Cardiac muscle cell (in vitro differentiated cells and primary cell): ENCODE measurements at regions not wholly inside any gene's neighbourhood (a gene's known extent, or its start where the extent isn't known, plus 50 kb on each side); places are given as distances from the start of the nearest gene placed in this dataset.

Experiments
- DNase-seq, 2 donors: peaks; one replicate each; pipeline versions ENCODE4 v3.0.0 to v3.0.0-alpha.2; 2010 to 2017; ENCODE audit warnings: low read depth in 1 of 2, low spot score in 1 of 2
- H3K27ac ChIP-seq: fragments of 200-600 bp; sonication (generic); 2 replicates; pipeline ENCODE4 v1.5.1; 2016
- H3K27me3 ChIP-seq: fragments of 200-600 bp; sonication (generic); 2 replicates; pipeline ENCODE4 v1.6.0; 2016; ENCODE audit warnings: control low read depth
- H3K36me3 ChIP-seq: fragments of 200-600 bp; sonication (generic); 2 replicates; pipeline ENCODE4 v1.5.1; 2016; ENCODE audit warnings: control low read depth
- H3K4me1 ChIP-seq: fragments of 200-600 bp; sonication (generic); 2 replicates; pipeline ENCODE4 v1.8.1; 2017; ENCODE audit warnings: low read depth, mild to moderate bottlenecking, mixed run types
- H3K4me3 ChIP-seq: fragments of 200-600 bp; sonication (generic); 2 replicates; pipeline ENCODE4 v1.5.1; 2016; ENCODE audit warnings: mild to moderate bottlenecking
- H3K9me3 ChIP-seq: fragments of 200-600 bp; sonication (generic); 2 replicates; pipeline ENCODE4 v1.5.1; 2017; ENCODE audit warnings: low read depth, mild to moderate bottlenecking, control low read depth
- TF ChIP-seq, protein P1 (sequence below): IDR thresholded peaks from 2 replicates; pipeline ENCODE4 v1.5.1; 2012; ENCODE audit warnings: low read depth, mild to moderate bottlenecking, low read length

DNA sequence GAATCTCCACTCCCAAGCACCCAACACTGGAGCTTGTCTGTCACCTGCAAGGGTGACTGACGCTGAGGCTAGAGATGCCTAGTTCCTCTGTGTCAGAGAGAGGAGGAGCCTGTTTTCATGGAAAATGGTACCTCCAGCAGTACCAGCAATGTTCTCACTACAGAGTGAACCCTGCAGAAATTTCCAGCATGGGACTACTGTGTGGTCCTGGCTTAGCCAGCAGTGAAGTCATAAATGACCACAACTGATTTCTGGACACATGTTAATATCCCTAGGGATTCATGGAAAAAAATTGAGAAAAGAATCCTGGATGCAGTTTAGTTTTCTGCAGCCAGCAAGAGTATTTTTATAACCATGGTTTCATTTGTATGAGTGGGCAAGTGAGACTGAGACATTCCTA is 468.1 kb downstream of the CD83 start:
- no peaks in the 10 kb centered on the region for H3K36me3 ChIP-seq
- no peaks in the 10 kb centered on the region for H3K9me3 ChIP-seq
- H3K4me1 ChIP-seq, result peaks cover 6% of the 10 kb centered on the region
- TF ChIP-seq, protein P1, sequence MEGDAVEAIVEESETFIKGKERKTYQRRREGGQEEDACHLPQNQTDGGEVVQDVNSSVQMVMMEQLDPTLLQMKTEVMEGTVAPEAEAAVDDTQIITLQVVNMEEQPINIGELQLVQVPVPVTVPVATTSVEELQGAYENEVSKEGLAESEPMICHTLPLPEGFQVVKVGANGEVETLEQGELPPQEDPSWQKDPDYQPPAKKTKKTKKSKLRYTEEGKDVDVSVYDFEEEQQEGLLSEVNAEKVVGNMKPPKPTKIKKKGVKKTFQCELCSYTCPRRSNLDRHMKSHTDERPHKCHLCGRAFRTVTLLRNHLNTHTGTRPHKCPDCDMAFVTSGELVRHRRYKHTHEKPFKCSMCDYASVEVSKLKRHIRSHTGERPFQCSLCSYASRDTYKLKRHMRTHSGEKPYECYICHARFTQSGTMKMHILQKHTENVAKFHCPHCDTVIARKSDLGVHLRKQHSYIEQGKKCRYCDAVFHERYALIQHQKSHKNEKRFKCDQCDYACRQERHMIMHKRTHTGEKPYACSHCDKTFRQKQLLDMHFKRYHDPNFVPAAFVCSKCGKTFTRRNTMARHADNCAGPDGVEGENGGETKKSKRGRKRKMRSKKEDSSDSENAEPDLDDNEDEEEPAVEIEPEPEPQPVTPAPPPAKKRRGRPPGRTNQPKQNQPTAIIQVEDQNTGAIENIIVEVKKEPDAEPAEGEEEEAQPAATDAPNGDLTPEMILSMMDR, result no peak
- no peak for DNase-seq
- no peaks in the 10 kb centered on the region for H3K27me3 ChIP-seq
- no peak overlapping the region for H3K4me3 ChIP-seq
- no peak overlapping the region for H3K27ac ChIP-seq

DNA sequence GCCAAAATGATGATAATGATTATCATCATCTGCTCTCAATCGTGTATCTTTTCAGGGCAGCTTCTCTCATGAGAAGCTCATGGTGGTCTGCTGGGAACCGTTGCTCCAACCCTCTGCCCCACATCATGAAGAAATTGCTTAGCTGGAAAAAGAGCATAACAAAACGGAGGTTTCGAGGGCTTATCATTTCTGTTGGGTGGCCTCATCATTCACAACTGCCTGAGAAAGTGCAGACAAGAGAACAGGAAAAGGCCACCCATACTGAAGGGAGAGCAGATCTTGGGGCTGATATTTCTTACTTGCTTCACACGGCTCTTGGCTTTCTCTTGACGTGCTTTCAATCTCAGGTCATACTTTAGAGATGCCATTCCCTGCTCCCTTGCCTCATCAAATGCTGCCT is 471.6 kb downstream of the CD83 start:
- H3K27ac ChIP-seq, result no peak overlapping the region
- no peaks in the 10 kb centered on the region for H3K27me3 ChIP-seq
- H3K4me1 ChIP-seq, result peaks cover 6% of the 10 kb centered on the region
- TF ChIP-seq, protein P1, result no peak
- no peak for DNase-seq
- H3K4me3 ChIP-seq, result no peak overlapping the region
- no peaks in the 10 kb centered on the region for H3K36me3 ChIP-seq
- H3K9me3 ChIP-seq, result no peaks in the 10 kb centered on the region

DNA sequence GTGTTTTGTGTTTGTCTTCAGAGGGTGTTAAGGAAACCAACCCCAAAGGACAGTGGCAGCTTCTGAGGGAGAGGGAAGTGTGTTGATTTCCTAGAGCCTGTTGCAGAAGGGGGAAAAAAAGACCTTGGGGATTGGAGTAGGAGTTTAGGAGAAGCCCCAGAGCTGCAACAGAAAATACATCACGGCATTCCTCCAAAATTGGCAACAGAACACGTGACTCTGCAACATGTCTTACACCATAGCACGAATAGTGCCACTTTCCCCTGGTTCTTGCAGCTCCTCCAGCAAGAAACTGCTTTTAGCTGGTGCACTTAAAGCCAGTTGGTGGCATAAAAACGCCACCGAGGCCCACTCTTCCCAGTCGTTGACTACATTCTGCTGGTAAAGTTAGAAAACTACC is 473.0 kb downstream of the CD83 start:
- Histone ChIP-seq H3K36me3 (no peaks in the 10 kb centered on the region), H3K27ac (no peak overlapping the region), H3K4me1 (peaks cover 6% of the 10 kb centered on the region), H3K27me3 (no peaks in the 10 kb centered on the region), H3K4me3 (no peak overlapping the region), H3K9me3 (no peaks in the 10 kb centered on the region)
- DNase-seq, result no peak
- TF ChIP-seq, protein P1, result no peak

DNA sequence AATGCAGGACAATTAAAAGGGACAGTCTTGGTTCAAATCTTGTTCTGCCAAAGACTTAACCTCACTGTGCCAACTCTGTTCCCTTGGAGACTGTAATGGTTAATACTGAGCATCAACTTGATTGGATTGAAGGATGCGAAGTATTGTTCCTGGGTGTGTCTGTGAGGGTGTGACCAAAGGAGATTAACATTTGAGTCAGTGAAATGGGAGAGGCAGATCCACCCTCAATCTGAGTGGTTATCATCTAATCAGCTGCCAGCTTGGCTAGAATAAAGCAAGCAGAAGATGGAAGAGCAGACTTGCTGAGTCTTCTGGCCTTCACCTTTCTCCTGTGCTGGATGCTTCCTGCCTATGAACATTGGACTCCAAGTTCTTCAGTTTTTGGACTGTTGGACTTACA is 474.4 kb downstream of the CD83 start:
- H3K9me3 ChIP-seq, result no peaks in the 10 kb centered on the region
- H3K27ac ChIP-seq, result no peak overlapping the region
- no peak overlapping the region for H3K4me3 ChIP-seq
- TF ChIP-seq, protein P1, result no peak
- no peaks in the 10 kb centered on the region for H3K36me3 ChIP-seq
- DNase-seq, result no peak
- no peaks in the 10 kb centered on the region for H3K4me1 ChIP-seq
- H3K27me3 ChIP-seq, result no peaks in the 10 kb centered on the region

DNA sequence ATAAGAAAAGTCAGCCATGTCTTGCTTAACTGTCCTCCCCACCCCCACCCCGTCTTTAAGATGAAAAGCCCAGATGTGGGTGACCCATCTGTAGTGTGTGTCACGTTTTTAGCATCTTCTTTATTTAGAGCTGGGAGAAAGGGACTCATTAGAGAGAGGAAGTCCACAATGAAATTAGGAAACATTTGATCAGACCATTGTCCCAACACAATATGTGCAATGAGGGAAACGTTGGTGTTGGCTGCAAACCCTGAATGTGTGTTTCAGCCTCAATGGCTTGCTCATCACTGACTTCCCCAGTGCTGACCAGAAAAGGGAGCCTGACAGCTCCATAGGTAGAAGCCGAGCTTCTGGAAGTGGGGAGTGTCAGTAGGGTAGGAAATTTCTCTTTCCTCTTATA is 475.7 kb downstream of the CD83 start:
- Histone ChIP-seq H3K27ac (no peak overlapping the region), H3K4me1 (no peaks in the 10 kb centered on the region), H3K27me3 (no peaks in the 10 kb centered on the region), H3K4me3 (no peak overlapping the region), H3K36me3 (no peaks in the 10 kb centered on the region), H3K9me3 (no peaks in the 10 kb centered on the region)
- TF ChIP-seq, protein P1, result no peak
- DNase-seq, result no peak

DNA sequence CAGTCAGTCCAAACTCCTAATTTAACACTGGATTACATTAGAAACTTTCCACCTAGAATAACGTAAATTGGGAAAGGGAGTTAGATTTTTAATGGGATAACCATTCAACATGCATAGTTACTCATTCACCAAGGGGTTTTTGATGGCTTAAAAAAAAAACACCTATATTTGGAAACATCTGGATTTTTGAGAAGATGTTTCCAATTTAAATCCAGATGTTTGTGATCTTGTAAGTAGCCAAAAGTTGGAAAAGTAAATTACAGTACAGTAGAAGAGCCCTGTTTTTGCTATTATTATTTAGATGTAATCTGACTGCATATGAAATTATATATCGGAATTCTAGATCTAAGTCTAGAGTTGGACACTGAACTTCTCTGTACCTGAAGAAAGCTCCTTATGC is 478.2 kb downstream of the CD83 start:
- Histone ChIP-seq H3K36me3 (no peaks in the 10 kb centered on the region), H3K27ac (no peak overlapping the region), H3K9me3 (no peaks in the 10 kb centered on the region), H3K4me1 (no peaks in the 10 kb centered on the region), H3K4me3 (no peak overlapping the region), H3K27me3 (no peaks in the 10 kb centered on the region)
- no peak for DNase-seq
- TF ChIP-seq, protein P1, result no peak
